GM13976 (cell line): ENCODE measurements at regions not wholly inside any gene's neighbourhood (a gene's known extent, or its start where the extent isn't known, plus 50 kb on each side); places are given as distances from the start of the nearest gene placed in this dataset.

Experiments used
- DNase-seq: peaks from one replicate; pipeline ENCODE4 v3.0.0; 2012; ENCODE audit warnings: low spot score
- CTCF ChIP-seq: IDR thresholded peaks from 2 replicates; pipeline ENCODE4 v1.5.1; 2012; ENCODE audit warnings: borderline replicate concordance, mild to moderate bottlenecking; ENCODE audit not compliant: insufficient read depth; ENCODE audit errors: extremely low read depth, missing control alignments, control extremely low read depth
- in situ Hi-C: fragments of 300-500 bp; cut with MboI; formaldehyde crosslinking; loops from one replicate; pipeline ENCODE4 v1.12.0; 2022; ENCODE audit warnings: low sequenced_read_pairs, mixed read lengths, inconsistent platforms; ENCODE audit not compliant: unreplicated experiment

- in situ Hi-C loops, result no loop called here
- DNase-seq, result no peak
- TF ChIP-seq CTCF, result no peak
Observed at GRCh38 chr5:67997892-67998457, 217.6 kb upstream of the PIK3R1 start.

GRCh38 chr5:67997148-67997547 lies 218.4 kb upstream of the PIK3R1 start:
- TF ChIP-seq CTCF, result no peak
- DNase-seq, result no peak
- in situ Hi-C loops, result no loop called here

GRCh38 chr5:67996596-67996995 lies 219.0 kb upstream of the PIK3R1 start:
- no peak for TF ChIP-seq CTCF
- no peak for DNase-seq
- in situ Hi-C loops, result no loop called here

GRCh38 chr5:67992923-67993322 lies 222.6 kb upstream of the PIK3R1 start:
- in situ Hi-C loops, result no loop called here
- no peak for DNase-seq
- no peak for TF ChIP-seq CTCF

GRCh38 chr5:67989456-67989855 lies 226.1 kb upstream of the PIK3R1 start:
- no peak for DNase-seq
- no peak for TF ChIP-seq CTCF
- in situ Hi-C loops, result no loop called here

GRCh38 chr5:67986761-67987160 lies 228.8 kb upstream of the PIK3R1 start:
- no peak for DNase-seq
- in situ Hi-C loops, result no loop called here

More at GRCh38 chr5:67986761-67987160, 228.8 kb upstream of the PIK3R1 start:
- TF ChIP-seq CTCF, result no peak
